GM23338 (cell line): ENCODE measurements at regions not wholly inside any gene's neighbourhood (a gene's known extent, or its start where the extent isn't known, plus 50 kb on each side); places are given as distances from the start of the nearest gene placed in this dataset.

Source experiments
- ATAC-seq: fragments of 200-7000 bp; cut with Tn5 transposase; 3 replicates; pipeline ENCODE4 v1.9.1; 2020
- DNase-seq: peaks from one replicate; pipeline ENCODE4 v3.0.0-alpha.2; 2015; ENCODE audit warnings: low spot score
- H2AFZ ChIP-seq: fragments of 200-600 bp; sonication (generic); 2 replicates; pipeline ENCODE4 v1.8.0; 2016; ENCODE audit warnings: antibody characterized with exemption, mild to moderate bottlenecking, moderate library complexity
- H3F3A ChIP-seq: fragments of 200-600 bp; sonication (generic); replicated peaks from 2 replicates; pipeline ENCODE4 v1.8.0; 2017; ENCODE audit warnings: antibody characterized with exemption, mixed run types, low read depth
- H3K27ac ChIP-seq: fragments of 200-600 bp; sonication (generic); 2 replicates; pipeline ENCODE4 v1.6.1; 2016; ENCODE audit warnings: low read depth
- H3K27me3 ChIP-seq: fragments of 200-600 bp; sonication (generic); 2 replicates; pipeline ENCODE4 v1.8.0; 2016; ENCODE audit warnings: mild to moderate bottlenecking, mixed run types, moderate library complexity; ENCODE audit not compliant: insufficient read depth
- H3K36me3 ChIP-seq: fragments of 200-600 bp; sonication (generic); 2 replicates; pipeline ENCODE4 v1.8.0; 2016; ENCODE audit warnings: mild to moderate bottlenecking; ENCODE audit not compliant: insufficient read depth
- H3K4me1 ChIP-seq: fragments of 200-600 bp; sonication (generic); 2 replicates; pipeline ENCODE4 v1.8.0; 2016; ENCODE audit warnings: mild to moderate bottlenecking, moderate library complexity; ENCODE audit not compliant: insufficient read depth
- H3K4me2 ChIP-seq: fragments of 200-600 bp; sonication (generic); 2 replicates; pipeline ENCODE4 v1.7.1; 2017; ENCODE audit warnings: mixed run types
- H3K4me3 ChIP-seq: fragments of 200-600 bp; sonication (generic); 2 replicates; pipeline ENCODE4 v1.6.1; 2016; ENCODE audit warnings: mixed run types
- H3K79me2 ChIP-seq: fragments of 200-600 bp; sonication (generic); replicated peaks from 2 replicates; pipeline ENCODE4 v1.8.0; 2017; ENCODE audit warnings: mild to moderate bottlenecking; ENCODE audit not compliant: insufficient read depth
- H3K9me2 ChIP-seq: fragments of 200-600 bp; sonication (generic); 2 replicates; pipeline ENCODE4 v1.8.0; 2017; ENCODE audit not compliant: insufficient read depth
- H4K20me1 ChIP-seq: fragments of 200-600 bp; sonication (generic); replicated peaks from 2 replicates; pipeline ENCODE4 v1.8.0; 2017; ENCODE audit warnings: mild to moderate bottlenecking; ENCODE audit not compliant: insufficient read depth
- H3K27ac Mint-ChIP-seq: 2 replicates; pipeline ENCODE4 v1.8.0; 2020; ENCODE audit warnings: inconsistent platforms, mild to moderate bottlenecking, moderate library complexity, mixed read lengths
- H3K27me3 Mint-ChIP-seq: 3 replicates; pipeline ENCODE4 v1.8.0; 2022; ENCODE audit warnings: low read depth, mild to moderate bottlenecking, moderate library complexity, mixed read lengths, inconsistent platforms; ENCODE audit not compliant: insufficient read depth, poor library complexity
- H3K36me3 Mint-ChIP-seq: 3 replicates; pipeline ENCODE4 v1.8.0; 2021; ENCODE audit warnings: low read depth, mild to moderate bottlenecking, inconsistent platforms, moderate library complexity, mixed read lengths
- H3K4me1 Mint-ChIP-seq: 3 replicates; pipeline ENCODE4 v1.8.0; 2020; ENCODE audit warnings: mild to moderate bottlenecking, inconsistent platforms, mixed read lengths
- H3K4me3 Mint-ChIP-seq: 3 replicates; pipeline ENCODE4 v1.8.0; 2021; ENCODE audit warnings: moderate library complexity, mild to moderate bottlenecking, inconsistent platforms, mixed read lengths
- H3K9me3 Mint-ChIP-seq: 3 replicates; pipeline ENCODE4 v1.8.0; 2020; ENCODE audit warnings: moderate library complexity, mild to moderate bottlenecking, inconsistent platforms, mixed read lengths
- CREB1 ChIP-seq: fragments of 250-450 bp; sonication (Bioruptor Pico); IDR thresholded peaks from 2 replicates; pipeline ENCODE4 v1.5.0; 2020; ENCODE audit warnings: low read depth, mild to moderate bottlenecking, moderate library complexity
- EZH2 ChIP-seq: fragments of 200-600 bp; sonication (generic); IDR thresholded peaks from one replicate; pipeline ENCODE4 v1.8.0; 2017; ENCODE audit warnings: antibody characterized with exemption, mild to moderate bottlenecking, low read depth; ENCODE audit not compliant: unreplicated experiment
- EZH2phosphoT487 ChIP-seq: fragments of 200-600 bp; sonication (generic); IDR thresholded peaks from one replicate; pipeline ENCODE4 v1.8.1; 2018; ENCODE audit warnings: antibody characterized with exemption; ENCODE audit not compliant: unreplicated experiment
- JUNB ChIP-seq: IDR thresholded peaks from one replicate; pipeline ENCODE4 v1.6.1; 2016; ENCODE audit warnings: antibody characterized with exemption; ENCODE audit not compliant: unreplicated experiment
- NANOG ChIP-seq: IDR thresholded peaks from 2 replicates; pipeline ENCODE4 v1.6.1; 2016; ENCODE audit warnings: antibody characterized with exemption, borderline replicate concordance
- POLR2AphosphoS5 ChIP-seq: IDR thresholded peaks from 2 replicates; pipeline ENCODE4 v1.6.1; 2016; ENCODE audit warnings: antibody characterized with exemption, low read depth
- STAT1 ChIP-seq: IDR thresholded peaks from one replicate; pipeline ENCODE4 v1.6.1; 2016; ENCODE audit warnings: antibody characterized with exemption; ENCODE audit not compliant: unreplicated experiment
- ZNF114 ChIP-seq: fragments of 250-450 bp; sonication (Bioruptor Pico); IDR thresholded peaks from 2 replicates; pipeline ENCODE4 v1.5.0; 2020; ENCODE audit warnings: mild to moderate bottlenecking, moderate library complexity
- ZNF331 ChIP-seq: fragments of 250-450 bp; sonication (Bioruptor Pico); IDR thresholded peaks from 2 replicates; pipeline ENCODE4 v1.5.0; 2020; ENCODE audit warnings: low read depth, mild to moderate bottlenecking, moderate library complexity
- TF ChIP-seq, protein P1 (sequence below): IDR thresholded peaks from one replicate; pipeline ENCODE4 v1.6.1; 2018; ENCODE audit warnings: antibody characterized with exemption; ENCODE audit not compliant: unreplicated experiment
- TF ChIP-seq, protein P2 (sequence below): fragments of 250-450 bp; sonication (Bioruptor Pico); IDR thresholded peaks from 2 replicates; pipeline ENCODE4 v1.5.0; 2020; ENCODE audit warnings: mild to moderate bottlenecking, moderate library complexity
- TF ChIP-seq, protein P3 (sequence below): IDR thresholded peaks from 2 replicates; pipeline ENCODE4 v1.6.1; 2016; ENCODE audit warnings: antibody characterized with exemption
- TF ChIP-seq, protein P4 (sequence below), 2 experiments: fragments of 200-600 bp in 1 of 2; sonication (generic) in 1 of 2; conservative IDR thresholded peaks; 2 replicates each; pipeline versions ENCODE4 v1.5.1 to v1.6.1; 2016 to 2017; ENCODE audit warnings: antibody characterized with exemption in 2 of 2, low read depth in 2 of 2, mild to moderate bottlenecking in 2 of 2, moderate library complexity in 1 of 2

DNA sequence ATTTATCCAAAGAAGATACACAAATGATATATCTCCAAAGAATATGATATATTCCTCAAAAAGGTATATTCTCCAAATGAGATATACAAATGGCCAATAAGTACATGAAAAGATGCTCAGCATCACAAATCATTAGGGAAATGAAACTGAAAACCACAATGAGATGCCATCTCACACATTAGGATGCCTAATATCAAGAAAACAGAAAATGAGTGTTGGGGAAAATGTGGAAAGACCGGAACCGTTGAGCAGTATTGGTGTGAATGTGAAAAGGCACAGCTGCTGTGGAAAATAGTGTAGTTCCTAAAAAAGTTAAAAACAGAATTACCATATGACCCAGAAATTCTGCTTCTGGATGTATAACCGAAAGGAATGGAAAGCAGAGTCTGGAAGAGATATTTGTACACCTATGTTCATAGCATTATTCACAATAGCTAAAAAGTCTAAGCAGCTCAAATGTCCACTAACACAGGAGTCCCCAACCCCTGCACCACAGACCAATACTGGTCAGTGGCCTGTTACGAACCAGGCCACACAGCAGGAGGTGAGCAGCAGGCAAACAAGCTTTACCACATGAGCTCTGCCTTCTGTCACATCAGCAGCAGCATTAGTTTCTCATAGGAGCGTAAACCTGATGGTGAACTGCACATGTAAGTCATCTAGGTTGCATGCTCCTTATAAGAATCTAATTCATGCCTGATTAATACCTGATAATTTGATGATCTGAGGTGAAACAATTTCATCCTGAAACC is 291.9 kb downstream of the PCDH20 start:
- peaks cover 3% of the 10 kb centered on the region for H3K36me3 Mint-ChIP-seq
- DNase-seq: peak; percentile 12
- Histone ChIP-seq H3K36me3 (no peaks in the 10 kb centered on the region), H3K4me3 (no peak overlapping the region), H3K9me2 (no peaks in the 10 kb centered on the region), H3K27ac (no peak overlapping the region), H3K4me2 (no peak overlapping the region), H2AFZ (no peak overlapping the region), H4K20me1 (no peaks in the 10 kb centered on the region), H3F3A (no peaks in the 10 kb centered on the region), H3K79me2 (no peaks in the 10 kb centered on the region), H3K27me3 (no peaks in the 10 kb centered on the region), H3K4me1 (no peaks in the 10 kb centered on the region)
- H3K9me3 Mint-ChIP-seq: peaks cover 18% of the 10 kb centered on the region
- no peak overlapping the region for H3K27ac Mint-ChIP-seq
- H3K4me1 Mint-ChIP-seq: no peaks in the 10 kb centered on the region; the same call in 2 of the 3 replicates
- H3K27me3 Mint-ChIP-seq: peaks cover 5% of the 10 kb centered on the region
- ATAC-seq: no peak; the same call in 2 of the 3 replicates
- no peak for TF ChIP-seq STAT1
- TF ChIP-seq CREB1 (CRISPR knock-in tag): no peak
- TF ChIP-seq, protein P1, sequence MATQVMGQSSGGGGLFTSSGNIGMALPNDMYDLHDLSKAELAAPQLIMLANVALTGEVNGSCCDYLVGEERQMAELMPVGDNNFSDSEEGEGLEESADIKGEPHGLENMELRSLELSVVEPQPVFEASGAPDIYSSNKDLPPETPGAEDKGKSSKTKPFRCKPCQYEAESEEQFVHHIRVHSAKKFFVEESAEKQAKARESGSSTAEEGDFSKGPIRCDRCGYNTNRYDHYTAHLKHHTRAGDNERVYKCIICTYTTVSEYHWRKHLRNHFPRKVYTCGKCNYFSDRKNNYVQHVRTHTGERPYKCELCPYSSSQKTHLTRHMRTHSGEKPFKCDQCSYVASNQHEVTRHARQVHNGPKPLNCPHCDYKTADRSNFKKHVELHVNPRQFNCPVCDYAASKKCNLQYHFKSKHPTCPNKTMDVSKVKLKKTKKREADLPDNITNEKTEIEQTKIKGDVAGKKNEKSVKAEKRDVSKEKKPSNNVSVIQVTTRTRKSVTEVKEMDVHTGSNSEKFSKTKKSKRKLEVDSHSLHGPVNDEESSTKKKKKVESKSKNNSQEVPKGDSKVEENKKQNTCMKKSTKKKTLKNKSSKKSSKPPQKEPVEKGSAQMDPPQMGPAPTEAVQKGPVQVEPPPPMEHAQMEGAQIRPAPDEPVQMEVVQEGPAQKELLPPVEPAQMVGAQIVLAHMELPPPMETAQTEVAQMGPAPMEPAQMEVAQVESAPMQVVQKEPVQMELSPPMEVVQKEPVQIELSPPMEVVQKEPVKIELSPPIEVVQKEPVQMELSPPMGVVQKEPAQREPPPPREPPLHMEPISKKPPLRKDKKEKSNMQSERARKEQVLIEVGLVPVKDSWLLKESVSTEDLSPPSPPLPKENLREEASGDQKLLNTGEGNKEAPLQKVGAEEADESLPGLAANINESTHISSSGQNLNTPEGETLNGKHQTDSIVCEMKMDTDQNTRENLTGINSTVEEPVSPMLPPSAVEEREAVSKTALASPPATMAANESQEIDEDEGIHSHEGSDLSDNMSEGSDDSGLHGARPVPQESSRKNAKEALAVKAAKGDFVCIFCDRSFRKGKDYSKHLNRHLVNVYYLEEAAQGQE: no peak
- no peak for TF ChIP-seq ZNF331 (CRISPR knock-in tag)
- no peak for TF ChIP-seq EZH2
- TF ChIP-seq POLR2AphosphoS5: no peak
- TF ChIP-seq EZH2phosphoT487: no peak
- TF ChIP-seq, protein P2, sequence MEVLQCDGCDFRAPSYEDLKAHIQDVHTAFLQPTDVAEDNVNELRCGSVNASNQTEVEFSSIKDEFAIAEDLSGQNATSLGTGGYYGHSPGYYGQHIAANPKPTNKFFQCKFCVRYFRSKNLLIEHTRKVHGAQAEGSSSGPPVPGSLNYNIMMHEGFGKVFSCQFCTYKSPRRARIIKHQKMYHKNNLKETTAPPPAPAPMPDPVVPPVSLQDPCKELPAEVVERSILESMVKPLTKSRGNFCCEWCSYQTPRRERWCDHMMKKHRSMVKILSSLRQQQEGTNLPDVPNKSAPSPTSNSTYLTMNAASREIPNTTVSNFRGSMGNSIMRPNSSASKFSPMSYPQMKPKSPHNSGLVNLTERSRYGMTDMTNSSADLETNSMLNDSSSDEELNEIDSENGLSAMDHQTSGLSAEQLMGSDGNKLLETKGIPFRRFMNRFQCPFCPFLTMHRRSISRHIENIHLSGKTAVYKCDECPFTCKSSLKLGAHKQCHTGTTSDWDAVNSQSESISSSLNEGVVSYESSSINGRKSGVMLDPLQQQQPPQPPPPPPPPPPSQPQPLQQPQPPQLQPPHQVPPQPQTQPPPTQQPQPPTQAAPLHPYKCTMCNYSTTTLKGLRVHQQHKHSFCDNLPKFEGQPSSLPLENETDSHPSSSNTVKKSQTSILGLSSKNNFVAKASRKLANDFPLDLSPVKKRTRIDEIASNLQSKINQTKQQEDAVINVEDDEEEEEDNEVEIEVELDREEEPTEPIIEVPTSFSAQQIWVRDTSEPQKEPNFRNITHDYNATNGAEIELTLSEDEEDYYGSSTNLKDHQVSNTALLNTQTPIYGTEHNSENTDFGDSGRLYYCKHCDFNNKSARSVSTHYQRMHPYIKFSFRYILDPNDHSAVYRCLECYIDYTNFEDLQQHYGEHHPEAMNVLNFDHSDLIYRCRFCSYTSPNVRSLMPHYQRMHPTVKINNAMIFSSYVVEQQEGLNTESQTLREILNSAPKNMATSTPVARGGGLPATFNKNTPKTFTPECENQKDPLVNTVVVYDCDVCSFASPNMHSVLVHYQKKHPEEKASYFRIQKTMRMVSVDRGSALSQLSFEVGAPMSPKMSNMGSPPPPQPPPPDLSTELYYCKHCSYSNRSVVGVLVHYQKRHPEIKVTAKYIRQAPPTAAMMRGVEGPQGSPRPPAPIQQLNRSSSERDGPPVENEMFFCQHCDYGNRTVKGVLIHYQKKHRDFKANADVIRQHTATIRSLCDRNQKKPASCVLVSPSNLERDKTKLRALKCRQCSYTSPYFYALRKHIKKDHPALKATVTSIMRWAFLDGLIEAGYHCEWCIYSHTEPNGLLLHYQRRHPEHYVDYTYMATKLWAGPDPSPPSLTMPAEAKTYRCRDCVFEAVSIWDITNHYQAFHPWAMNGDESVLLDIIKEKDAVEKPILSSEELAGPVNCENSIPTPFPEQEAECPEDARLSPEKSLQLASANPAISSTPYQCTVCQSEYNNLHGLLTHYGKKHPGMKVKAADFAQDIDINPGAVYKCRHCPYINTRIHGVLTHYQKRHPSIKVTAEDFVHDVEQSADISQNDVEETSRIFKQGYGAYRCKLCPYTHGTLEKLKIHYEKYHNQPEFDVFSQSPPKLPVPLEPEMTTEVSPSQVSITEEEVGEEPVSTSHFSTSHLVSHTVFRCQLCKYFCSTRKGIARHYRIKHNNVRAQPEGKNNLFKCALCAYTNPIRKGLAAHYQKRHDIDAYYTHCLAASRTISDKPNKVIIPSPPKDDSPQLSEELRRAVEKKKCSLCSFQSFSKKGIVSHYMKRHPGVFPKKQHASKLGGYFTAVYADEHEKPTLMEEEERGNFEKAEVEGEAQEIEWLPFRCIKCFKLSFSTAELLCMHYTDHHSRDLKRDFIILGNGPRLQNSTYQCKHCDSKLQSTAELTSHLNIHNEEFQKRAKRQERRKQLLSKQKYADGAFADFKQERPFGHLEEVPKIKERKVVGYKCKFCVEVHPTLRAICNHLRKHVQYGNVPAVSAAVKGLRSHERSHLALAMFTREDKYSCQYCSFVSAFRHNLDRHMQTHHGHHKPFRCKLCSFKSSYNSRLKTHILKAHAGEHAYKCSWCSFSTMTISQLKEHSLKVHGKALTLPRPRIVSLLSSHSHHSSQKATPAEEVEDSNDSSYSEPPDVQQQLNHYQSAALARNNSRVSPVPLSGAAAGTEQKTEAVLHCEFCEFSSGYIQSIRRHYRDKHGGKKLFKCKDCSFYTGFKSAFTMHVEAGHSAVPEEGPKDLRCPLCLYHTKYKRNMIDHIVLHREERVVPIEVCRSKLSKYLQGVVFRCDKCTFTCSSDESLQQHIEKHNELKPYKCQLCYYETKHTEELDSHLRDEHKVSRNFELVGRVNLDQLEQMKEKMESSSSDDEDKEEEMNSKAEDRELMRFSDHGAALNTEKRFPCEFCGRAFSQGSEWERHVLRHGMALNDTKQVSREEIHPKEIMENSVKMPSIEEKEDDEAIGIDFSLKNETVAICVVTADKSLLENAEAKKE (CRISPR knock-in tag): no peak
- TF ChIP-seq, protein P3, sequence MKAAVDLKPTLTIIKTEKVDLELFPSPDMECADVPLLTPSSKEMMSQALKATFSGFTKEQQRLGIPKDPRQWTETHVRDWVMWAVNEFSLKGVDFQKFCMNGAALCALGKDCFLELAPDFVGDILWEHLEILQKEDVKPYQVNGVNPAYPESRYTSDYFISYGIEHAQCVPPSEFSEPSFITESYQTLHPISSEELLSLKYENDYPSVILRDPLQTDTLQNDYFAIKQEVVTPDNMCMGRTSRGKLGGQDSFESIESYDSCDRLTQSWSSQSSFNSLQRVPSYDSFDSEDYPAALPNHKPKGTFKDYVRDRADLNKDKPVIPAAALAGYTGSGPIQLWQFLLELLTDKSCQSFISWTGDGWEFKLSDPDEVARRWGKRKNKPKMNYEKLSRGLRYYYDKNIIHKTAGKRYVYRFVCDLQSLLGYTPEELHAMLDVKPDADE: no peak
- TF ChIP-seq JUNB: no peak
- no peak for TF ChIP-seq ZNF114 (CRISPR knock-in tag)
- TF ChIP-seq NANOG: no peak
- TF ChIP-seq, protein P4, sequence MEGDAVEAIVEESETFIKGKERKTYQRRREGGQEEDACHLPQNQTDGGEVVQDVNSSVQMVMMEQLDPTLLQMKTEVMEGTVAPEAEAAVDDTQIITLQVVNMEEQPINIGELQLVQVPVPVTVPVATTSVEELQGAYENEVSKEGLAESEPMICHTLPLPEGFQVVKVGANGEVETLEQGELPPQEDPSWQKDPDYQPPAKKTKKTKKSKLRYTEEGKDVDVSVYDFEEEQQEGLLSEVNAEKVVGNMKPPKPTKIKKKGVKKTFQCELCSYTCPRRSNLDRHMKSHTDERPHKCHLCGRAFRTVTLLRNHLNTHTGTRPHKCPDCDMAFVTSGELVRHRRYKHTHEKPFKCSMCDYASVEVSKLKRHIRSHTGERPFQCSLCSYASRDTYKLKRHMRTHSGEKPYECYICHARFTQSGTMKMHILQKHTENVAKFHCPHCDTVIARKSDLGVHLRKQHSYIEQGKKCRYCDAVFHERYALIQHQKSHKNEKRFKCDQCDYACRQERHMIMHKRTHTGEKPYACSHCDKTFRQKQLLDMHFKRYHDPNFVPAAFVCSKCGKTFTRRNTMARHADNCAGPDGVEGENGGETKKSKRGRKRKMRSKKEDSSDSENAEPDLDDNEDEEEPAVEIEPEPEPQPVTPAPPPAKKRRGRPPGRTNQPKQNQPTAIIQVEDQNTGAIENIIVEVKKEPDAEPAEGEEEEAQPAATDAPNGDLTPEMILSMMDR (conservative IDR thresholded peaks at IDR 0.05; ENCODE audit: low read depth in 2 of 2): no peak
- H3K4me3 Mint-ChIP-seq: no peak overlapping the region
